Keratinocyte (primary cell): ENCODE measurements at regions not wholly inside any gene's neighbourhood (a gene's known extent, or its start where the extent isn't known, plus 50 kb on each side); places are given as distances from the start of the nearest gene placed in this dataset.

ENCODE experiments used
- DNase-seq: peaks from one replicate; pipeline ENCODE4 v3.0.0-alpha.2; 2011; ENCODE audit warnings: low read depth, missing footprints, low spot score
- FAIRE-seq: peaks from 2 replicates; lab custom pipeline; 2011; peaks lifted over from hg19 to GRCh38; lab: Jason Lieb, UNC
- H2AFZ ChIP-seq: 2 replicates; pipeline ENCODE4 v1.6.0; 2012; ENCODE audit warnings: low read length, control low read depth, inconsistent platforms; ENCODE audit not compliant: control insufficient read depth
- H3K27ac ChIP-seq: 2 replicates; pipeline ENCODE4 v1.5.1; 2011; ENCODE audit warnings: low read length; ENCODE audit not compliant: control insufficient read depth, insufficient read depth
- H3K27me3 ChIP-seq: 3 replicates; pipeline ENCODE4 v1.6.0; 2011; ENCODE audit warnings: low read length; ENCODE audit not compliant: control insufficient read depth, insufficient read depth; ENCODE audit errors: extremely low read depth
- H3K36me3 ChIP-seq, 2 experiments: 2 replicates in 1 of 2; 3 replicates in 1 of 2; pipeline ENCODE4 v1.5.1; 2011; ENCODE audit warnings: low read length in 2 of 2, mild to moderate bottlenecking in 1 of 2; ENCODE audit not compliant: control insufficient read depth in 2 of 2, insufficient read depth in 2 of 2; ENCODE audit errors: extremely low read depth in 1 of 2
- H3K4me1 ChIP-seq: 3 replicates; pipeline ENCODE4 v1.5.1; 2011; ENCODE audit warnings: low read length; ENCODE audit not compliant: control insufficient read depth, insufficient read depth; ENCODE audit errors: extremely low read depth
- H3K4me2 ChIP-seq: 3 replicates; pipeline ENCODE4 v1.6.0; 2011; ENCODE audit warnings: low read depth, low read length; ENCODE audit not compliant: control insufficient read depth, insufficient read depth; ENCODE audit errors: extremely low read depth
- H3K4me3 ChIP-seq, 3 experiments: fragments of 200-600 bp in 1 of 3; sonication (generic) in 1 of 3; 2 replicates in 2 of 3; 3 replicates in 1 of 3; pipeline ENCODE4 v1.5.1; 2011 to 2016; ENCODE audit warnings: low read length in 3 of 3, mild to moderate bottlenecking in 3 of 3, control low read depth in 2 of 3, inconsistent platforms in 1 of 3, low read depth in 1 of 3, mixed read lengths in 1 of 3, mixed run types in 1 of 3, moderate library complexity in 1 of 3; ENCODE audit not compliant: control insufficient read depth in 2 of 3, insufficient read depth in 2 of 3; ENCODE audit errors: extremely low read depth in 1 of 3
- H3K79me2 ChIP-seq: 2 replicates; pipeline ENCODE4 v1.6.0; 2012; ENCODE audit warnings: low read length; ENCODE audit not compliant: control insufficient read depth, insufficient read depth
- H3K9ac ChIP-seq: 3 replicates; pipeline ENCODE4 v1.6.0; 2011; ENCODE audit warnings: low read length; ENCODE audit not compliant: control insufficient read depth, insufficient read depth; ENCODE audit errors: extremely low read depth
- H3K9me1 ChIP-seq: 3 replicates; pipeline ENCODE4 v1.6.0; 2011; ENCODE audit warnings: low read length; ENCODE audit not compliant: control insufficient read depth, insufficient read depth; ENCODE audit errors: extremely low read depth
- H3K9me3 ChIP-seq: 2 replicates; pipeline ENCODE4 v1.5.1; 2012; ENCODE audit warnings: low read depth, low read length; ENCODE audit not compliant: control insufficient read depth
- H4K20me1 ChIP-seq: 3 replicates; pipeline ENCODE4 v1.6.0; 2011; ENCODE audit warnings: low read length; ENCODE audit not compliant: control insufficient read depth, insufficient read depth; ENCODE audit errors: extremely low read depth
- EZH2 ChIP-seq: IDR thresholded peaks from one replicate; pipeline ENCODE4 v1.6.1; 2012; ENCODE audit warnings: inconsistent platforms, mild to moderate bottlenecking, low read length, moderate library complexity
- dilution Hi-C: fragments of 300-500 bp; cut with MboI; formaldehyde crosslinking; loops from one replicate; pipeline ENCODE4 v1.7.0; 2020; ENCODE audit warnings: low sequenced_read_pairs; ENCODE audit not compliant: extremely low pct_ligation_motif_present
- TF ChIP-seq, protein P1 (sequence below), 3 experiments: IDR thresholded peaks in 1 of 3; conservative IDR thresholded peaks in 1 of 3; optimal IDR thresholded peaks in 1 of 3; 2 replicates in 2 of 3; 3 replicates in 1 of 3; pipeline versions ENCODE3 to v1.5.1; 2011; ENCODE audit warnings: low read length in 3 of 3, mild to moderate bottlenecking in 3 of 3, moderate library complexity in 2 of 3, control low read depth in 1 of 3, inconsistent platforms in 1 of 3; ENCODE audit not compliant: insufficient read depth in 2 of 3; ENCODE audit errors: extremely low read depth in 1 of 3

- Histone ChIP-seq H3K4me1 (no peaks in the 10 kb centered on the region), H3K9me1 (no peaks in the 10 kb centered on the region), H3K27me3 (no peaks in the 10 kb centered on the region), H2AFZ (no peak overlapping the region), H3K4me3 (no peak overlapping the region), H3K4me2 (no peak overlapping the region), H3K9me3 (no peaks in the 10 kb centered on the region), H4K20me1 (no peaks in the 10 kb centered on the region), H3K79me2 (no peaks in the 10 kb centered on the region), H3K9ac (no peak overlapping the region), H3K27ac (no peak overlapping the region), H3K36me3 (no peaks in the 10 kb centered on the region)
- TF ChIP-seq, protein P1, sequence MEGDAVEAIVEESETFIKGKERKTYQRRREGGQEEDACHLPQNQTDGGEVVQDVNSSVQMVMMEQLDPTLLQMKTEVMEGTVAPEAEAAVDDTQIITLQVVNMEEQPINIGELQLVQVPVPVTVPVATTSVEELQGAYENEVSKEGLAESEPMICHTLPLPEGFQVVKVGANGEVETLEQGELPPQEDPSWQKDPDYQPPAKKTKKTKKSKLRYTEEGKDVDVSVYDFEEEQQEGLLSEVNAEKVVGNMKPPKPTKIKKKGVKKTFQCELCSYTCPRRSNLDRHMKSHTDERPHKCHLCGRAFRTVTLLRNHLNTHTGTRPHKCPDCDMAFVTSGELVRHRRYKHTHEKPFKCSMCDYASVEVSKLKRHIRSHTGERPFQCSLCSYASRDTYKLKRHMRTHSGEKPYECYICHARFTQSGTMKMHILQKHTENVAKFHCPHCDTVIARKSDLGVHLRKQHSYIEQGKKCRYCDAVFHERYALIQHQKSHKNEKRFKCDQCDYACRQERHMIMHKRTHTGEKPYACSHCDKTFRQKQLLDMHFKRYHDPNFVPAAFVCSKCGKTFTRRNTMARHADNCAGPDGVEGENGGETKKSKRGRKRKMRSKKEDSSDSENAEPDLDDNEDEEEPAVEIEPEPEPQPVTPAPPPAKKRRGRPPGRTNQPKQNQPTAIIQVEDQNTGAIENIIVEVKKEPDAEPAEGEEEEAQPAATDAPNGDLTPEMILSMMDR (optimal IDR thresholded peaks at IDR 0.05 in 1 of 3, IDR thresholded peaks at IDR 0.05 in 1 of 3, conservative IDR thresholded peaks at IDR 0.05 in 1 of 3; ENCODE audit: extremely low read depth in 1 of 3, insufficient read depth in 2 of 3, low read length in 3 of 3), result no peak
- TF ChIP-seq EZH2, result no peak
- DNase-seq, result no peak
- dilution Hi-C loops, result no loop called here
- no peak for FAIRE-seq
These were observed 176.0 kb upstream of the CRBN start for GRCh38 chr3:3355442-3355841.

- Histone ChIP-seq H3K27ac (no peak overlapping the region), H4K20me1 (no peaks in the 10 kb centered on the region), H3K4me1 (no peaks in the 10 kb centered on the region), H3K9me3 (no peaks in the 10 kb centered on the region), H3K4me3 (no peak overlapping the region), H2AFZ (no peak overlapping the region), H3K27me3 (no peaks in the 10 kb centered on the region), H3K4me2 (no peak overlapping the region), H3K79me2 (no peaks in the 10 kb centered on the region), H3K9me1 (no peaks in the 10 kb centered on the region), H3K36me3 (no peaks in the 10 kb centered on the region), H3K9ac (no peak overlapping the region)
- FAIRE-seq (no peak), DNase-seq (no peak)
- TF ChIP-seq EZH2, result no peak
- TF ChIP-seq, protein P1 (optimal IDR thresholded peaks at IDR 0.05 in 1 of 3, IDR thresholded peaks at IDR 0.05 in 1 of 3, conservative IDR thresholded peaks at IDR 0.05 in 1 of 3; ENCODE audit: extremely low read depth in 1 of 3, insufficient read depth in 2 of 3, low read length in 3 of 3), result no peak
- dilution Hi-C loops, result no loop called here
These were observed 173.7 kb upstream of the CRBN start for GRCh38 chr3:3353153-3353552.
